GM19455 (cell line): ENCODE measurements at regions not wholly inside any gene's neighbourhood (a gene's known extent, or its start where the extent isn't known, plus 50 kb on each side); places are given as distances from the start of the nearest gene placed in this dataset.

ENCODE experiments used
- ATAC-seq: cut with Tn5 transposase; IDR thresholded peaks from one replicate; pipeline ENCODE4 v1.9.1; 2021; ENCODE audit not compliant: unreplicated experiment

DNA sequence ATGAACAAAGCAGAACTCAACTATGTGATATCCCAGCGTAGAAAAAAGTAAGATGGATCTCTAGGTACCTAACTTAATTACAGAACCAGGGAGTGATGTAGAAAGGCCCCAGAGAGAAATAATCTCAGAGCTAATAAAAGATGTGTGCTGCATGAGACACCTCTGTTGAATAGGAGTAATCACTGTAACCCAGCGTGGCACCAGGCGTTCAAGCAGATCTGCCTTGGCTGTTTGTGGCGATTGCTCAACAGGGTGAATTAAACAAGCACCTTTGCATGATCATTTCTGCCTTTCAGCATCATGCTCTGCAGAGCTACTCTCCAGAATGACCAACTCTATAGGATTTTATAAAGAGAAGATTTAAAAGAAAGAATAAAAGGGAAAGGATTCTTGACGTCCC, 81.7 kb upstream of the KCNIP4 start:
- ATAC-seq = no peak

DNA sequence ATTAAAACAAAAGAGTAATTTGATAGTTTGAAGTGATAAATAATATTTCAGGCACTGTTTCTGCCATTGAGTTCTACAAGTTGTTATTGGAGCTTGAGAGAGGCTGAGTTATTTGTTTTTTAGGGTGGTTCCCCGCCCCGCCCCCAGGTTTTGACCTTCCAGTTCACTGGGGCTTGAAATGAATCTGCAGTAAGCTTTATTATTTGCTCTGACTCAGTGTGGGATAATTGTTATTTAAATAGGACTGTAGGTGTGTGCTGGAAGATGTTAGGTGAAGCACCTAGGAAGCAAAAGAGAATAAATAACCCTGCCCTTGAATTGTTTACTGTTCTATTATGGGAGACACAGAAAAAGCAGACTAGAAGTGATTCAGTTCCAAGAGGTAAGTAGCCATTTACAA, 81.2 kb upstream of the KCNIP4 start:
- ATAC-seq = no peak

DNA sequence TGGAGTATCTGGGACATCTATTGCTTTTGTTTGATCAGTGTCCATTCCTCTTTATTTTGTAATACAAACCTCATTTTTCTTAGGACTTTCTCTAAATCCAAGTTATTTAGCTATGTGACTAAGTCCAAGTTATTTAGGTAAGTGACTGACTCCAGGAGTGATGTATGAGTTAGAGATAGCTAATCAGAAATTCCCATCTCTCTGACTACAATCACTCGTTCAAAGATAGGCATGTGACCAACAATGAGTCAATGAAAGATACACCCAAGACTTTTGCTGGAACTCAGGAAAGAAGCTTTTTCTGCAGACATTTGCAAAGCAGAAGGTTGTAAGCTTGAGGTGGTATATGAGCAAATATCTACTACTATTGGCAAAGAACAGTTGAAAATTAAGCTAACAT, 72.5 kb upstream of the KCNIP4 start:
- ATAC-seq = no peak

DNA sequence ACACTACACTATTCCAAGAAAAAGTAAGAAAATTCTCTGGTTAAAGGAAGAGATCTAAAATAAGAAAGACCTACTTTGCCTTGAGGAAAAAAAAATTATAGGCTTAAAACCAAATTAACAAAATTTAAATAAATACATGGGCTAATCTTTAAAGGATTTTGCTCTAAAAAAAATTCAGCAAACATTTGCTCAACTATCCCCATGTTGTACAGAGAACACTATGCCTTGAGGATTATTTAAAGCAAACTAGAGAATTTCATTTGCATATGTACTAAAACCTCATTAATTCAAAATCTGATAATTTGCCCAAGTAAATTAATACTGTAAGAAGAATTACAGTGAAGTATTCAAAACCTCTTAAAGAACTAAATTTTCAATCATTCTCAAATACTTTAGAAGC, 71.6 kb upstream of the KCNIP4 start:
- ATAC-seq = no peak

DNA sequence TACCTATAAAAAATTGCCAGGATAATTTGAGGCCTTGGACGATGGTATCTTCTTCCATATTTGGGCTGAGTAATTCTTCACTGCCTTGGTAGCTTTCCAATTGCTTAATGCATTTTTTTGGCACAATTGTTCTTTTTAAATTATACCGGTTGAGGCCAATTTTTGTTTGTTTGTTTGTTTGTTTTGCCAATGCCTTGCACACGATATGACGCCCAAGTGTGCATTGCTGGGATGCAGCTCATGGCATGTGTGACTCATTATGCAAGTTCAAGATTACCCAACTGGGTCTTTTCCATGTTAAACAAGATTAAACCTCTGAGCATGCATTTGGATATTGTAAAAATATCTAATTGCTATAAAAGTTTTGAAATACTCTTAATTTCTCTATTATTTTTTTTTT, 71.1 kb upstream of the KCNIP4 start:
- ATAC-seq = no peak

DNA sequence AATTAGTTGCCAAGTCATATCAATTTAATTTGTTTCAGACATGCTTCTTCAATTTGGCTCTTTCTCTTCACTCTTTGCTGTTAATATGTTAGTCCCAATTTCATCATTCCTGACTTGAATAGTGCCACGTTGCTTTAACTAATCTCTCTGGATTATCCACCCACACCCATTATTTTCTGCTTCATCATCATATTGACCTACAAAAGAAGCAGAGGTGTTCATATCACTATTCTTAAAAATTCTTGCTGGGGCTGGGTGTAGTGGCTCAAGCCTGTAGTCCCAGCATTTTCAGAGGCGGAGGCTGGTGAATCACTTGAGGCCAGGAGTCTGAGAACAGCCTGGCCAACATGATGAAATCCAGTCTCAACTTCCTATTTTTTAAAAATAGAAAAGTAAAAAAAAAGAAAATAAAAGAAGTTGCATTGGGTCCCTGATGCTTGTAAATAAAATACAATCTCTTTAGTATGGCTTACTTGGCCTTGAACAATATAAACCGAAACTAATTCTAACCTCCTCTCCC, 65.7 kb upstream of the KCNIP4 start:
- no peak for ATAC-seq

DNA sequence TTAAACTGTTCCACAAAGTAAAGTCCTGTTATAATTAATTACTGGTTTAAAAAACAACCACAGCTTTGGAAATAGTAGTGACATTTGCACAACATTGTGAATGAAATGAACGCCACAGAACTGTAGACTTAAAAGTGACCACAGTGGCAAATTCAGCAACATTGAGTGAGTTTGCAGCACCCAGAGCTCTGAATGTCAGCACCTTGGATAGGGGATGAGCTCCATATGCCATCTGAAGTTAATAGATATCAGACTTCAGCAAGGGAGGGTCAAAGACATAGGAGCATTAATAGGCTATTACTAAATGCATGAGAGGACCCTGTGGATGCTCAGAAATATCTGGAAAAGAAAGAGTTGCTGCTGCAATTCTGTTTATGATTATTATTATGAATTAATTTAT, 55.3 kb upstream of the KCNIP4 start:
- ATAC-seq = no peak
